SJCRH30 (cell line): ENCODE measurements at regions not wholly inside any gene's neighbourhood (a gene's known extent, or its start where the extent isn't known, plus 50 kb on each side); places are given as distances from the start of the nearest gene placed in this dataset.

Source experiments
- DNase-seq, 2 experiments: peaks; one replicate each; pipeline ENCODE4 v3.0.0-alpha.2; 2015 to 2020
- H3K27ac ChIP-seq: fragments of 250-450 bp; sonication (Bioruptor Pico); 2 replicates; pipeline ENCODE4 v1.5.1; 2020; ENCODE audit warnings: mild to moderate bottlenecking, moderate library complexity
- H3K27me3 ChIP-seq: fragments of 250-450 bp; sonication (Bioruptor Pico); 2 replicates; pipeline ENCODE4 v1.5.1; 2020; ENCODE audit warnings: mild to moderate bottlenecking, moderate library complexity
- H3K36me3 ChIP-seq: fragments of 250-450 bp; sonication (Bioruptor Pico); 2 replicates; pipeline ENCODE4 v1.5.1; 2020; ENCODE audit warnings: mild to moderate bottlenecking, moderate library complexity
- H3K4me1 ChIP-seq: fragments of 250-450 bp; sonication (Bioruptor Pico); 2 replicates; pipeline ENCODE4 v1.5.1; 2020; ENCODE audit warnings: mild to moderate bottlenecking, moderate library complexity
- H3K4me3 ChIP-seq: fragments of 250-450 bp; sonication (Bioruptor Pico); 2 replicates; pipeline ENCODE4 v1.5.1; 2020; ENCODE audit warnings: mild to moderate bottlenecking, moderate library complexity
- H3K9me3 ChIP-seq: fragments of 250-450 bp; sonication (Bioruptor Pico); replicated peaks from 2 replicates; pipeline ENCODE4 v1.5.1; 2020; ENCODE audit warnings: mild to moderate bottlenecking, moderate library complexity

- H3K27me3 ChIP-seq = no peaks in the 10 kb centered on the region
- 0 out of 2 replicates have a peak, but pooled peaks cover 2% of the 10 kb centered on the region for H3K36me3 ChIP-seq
- H3K9me3 ChIP-seq = 0 out of 2 replicates have a peak, but pooled peaks cover 5% of the 10 kb centered on the region
- no peaks in the 10 kb centered on the region for H3K4me1 ChIP-seq
- no peak overlapping the region for H3K27ac ChIP-seq
- no peak for DNase-seq
- no peak overlapping the region for H3K4me3 ChIP-seq
Observed at GRCh38 chr14:71331403-71331802, 424.1 kb downstream of the PCNX1 start.

- H3K36me3 ChIP-seq = 0 out of 2 replicates have a peak, but pooled peaks cover 2% of the 10 kb centered on the region
- H3K9me3 ChIP-seq = 0 out of 2 replicates have a peak, but pooled peaks cover 5% of the 10 kb centered on the region
- H3K4me3 ChIP-seq = no peak overlapping the region
- no peak overlapping the region for H3K27ac ChIP-seq
- H3K27me3 ChIP-seq = no peaks in the 10 kb centered on the region
- DNase-seq = no peak
- H3K4me1 ChIP-seq = no peaks in the 10 kb centered on the region
Observed at GRCh38 chr14:71332476-71332875, 425.2 kb downstream of the PCNX1 start.

- no peak for DNase-seq
- no peaks in the 10 kb centered on the region for H3K27me3 ChIP-seq
- H3K36me3 ChIP-seq = no peaks in the 10 kb centered on the region
- no peak overlapping the region for H3K4me3 ChIP-seq
- no peak overlapping the region for H3K27ac ChIP-seq
- H3K4me1 ChIP-seq = no peaks in the 10 kb centered on the region
- 0 out of 2 replicates have a peak, but pooled peaks cover 4% of the 10 kb centered on the region for H3K9me3 ChIP-seq
Observed at GRCh38 chr14:71333705-71334104, 426.4 kb downstream of the PCNX1 start.

- Histone ChIP-seq H3K27me3 (no peaks in the 10 kb centered on the region), H3K4me1 (no peaks in the 10 kb centered on the region), H3K36me3 (no peaks in the 10 kb centered on the region), H3K4me3 (no peak overlapping the region), H3K9me3 (no peaks in the 10 kb centered on the region), H3K27ac (no peak overlapping the region)
- no peak for DNase-seq
Observed at GRCh38 chr14:71336489-71337192, 429.4 kb downstream of the PCNX1 start.

- H3K36me3 ChIP-seq = no peaks in the 10 kb centered on the region
- no peak overlapping the region for H3K27ac ChIP-seq
- H3K9me3 ChIP-seq = no peaks in the 10 kb centered on the region
- no peak overlapping the region for H3K4me3 ChIP-seq
- H3K27me3 ChIP-seq = no peaks in the 10 kb centered on the region
- no peak for DNase-seq
- no peaks in the 10 kb centered on the region for H3K4me1 ChIP-seq
Observed at GRCh38 chr14:71338153-71338552, 430.9 kb downstream of the PCNX1 start.

- Histone ChIP-seq H3K27me3 (no peaks in the 10 kb centered on the region), H3K4me1 (no peaks in the 10 kb centered on the region), H3K4me3 (no peak overlapping the region), H3K36me3 (no peaks in the 10 kb centered on the region), H3K27ac (no peak overlapping the region), H3K9me3 (no peaks in the 10 kb centered on the region)
- no peak for DNase-seq
Observed at GRCh38 chr14:71339650-71340415, 432.6 kb downstream of the PCNX1 start.

GRCh38 chr14:71341156-71341555 lies 433.9 kb downstream of the PCNX1 start:
- no peak overlapping the region for H3K27ac ChIP-seq
- no peaks in the 10 kb centered on the region for H3K27me3 ChIP-seq
- H3K36me3 ChIP-seq = no peaks in the 10 kb centered on the region
- H3K9me3 ChIP-seq = no peaks in the 10 kb centered on the region
- H3K4me3 ChIP-seq = no peak overlapping the region
- no peak for DNase-seq
- no peaks in the 10 kb centered on the region for H3K4me1 ChIP-seq

GRCh38 chr14:71343724-71344123 lies 436.5 kb downstream of the PCNX1 start:
- Histone ChIP-seq H3K27ac (no peak overlapping the region), H3K9me3 (no peaks in the 10 kb centered on the region), H3K4me1 (no peaks in the 10 kb centered on the region)

GRCh38 chr14:71344506-71344905 lies 437.2 kb downstream of the PCNX1 start:
- no peaks in the 10 kb centered on the region for H3K4me1 ChIP-seq
- DNase-seq = no peak
- no peaks in the 10 kb centered on the region for H3K36me3 ChIP-seq
- no peaks in the 10 kb centered on the region for H3K9me3 ChIP-seq
- H3K4me3 ChIP-seq = no peak overlapping the region
- no peaks in the 10 kb centered on the region for H3K27me3 ChIP-seq
- H3K27ac ChIP-seq = no peak overlapping the region

More at GRCh38 chr14:71343724-71344123, 436.5 kb downstream of the PCNX1 start:
- no peak for DNase-seq
- Histone ChIP-seq H3K4me3 (no peak overlapping the region), H3K27me3 (no peaks in the 10 kb centered on the region), H3K36me3 (no peaks in the 10 kb centered on the region)

GRCh38 chr14:71346685-71347084 lies 439.4 kb downstream of the PCNX1 start:
- Histone ChIP-seq H3K4me3 (no peak overlapping the region), H3K9me3 (no peaks in the 10 kb centered on the region), H3K4me1 (no peaks in the 10 kb centered on the region), H3K27me3 (no peaks in the 10 kb centered on the region), H3K36me3 (no peaks in the 10 kb centered on the region), H3K27ac (no peak overlapping the region)
- no peak for DNase-seq

GRCh38 chr14:71348394-71348793 lies 441.1 kb downstream of the PCNX1 start:
- Histone ChIP-seq H3K27ac (no peak overlapping the region), H3K4me3 (no peak overlapping the region), H3K4me1 (no peaks in the 10 kb centered on the region), H3K27me3 (no peaks in the 10 kb centered on the region), H3K36me3 (no peaks in the 10 kb centered on the region), H3K9me3 (no peaks in the 10 kb centered on the region)
- no peak for DNase-seq

- no peaks in the 10 kb centered on the region for H3K27me3 ChIP-seq
- no peaks in the 10 kb centered on the region for H3K4me1 ChIP-seq
- H3K4me3 ChIP-seq = no peak overlapping the region
- no peak overlapping the region for H3K27ac ChIP-seq
- no peaks in the 10 kb centered on the region for H3K36me3 ChIP-seq
- no peak for DNase-seq
- H3K9me3 ChIP-seq = no peaks in the 10 kb centered on the region
Observed at GRCh38 chr14:71348817-71349216, 441.6 kb downstream of the PCNX1 start.

- no peak for DNase-seq
- H3K27me3 ChIP-seq = no peaks in the 10 kb centered on the region
- H3K4me3 ChIP-seq = no peak overlapping the region
- no peaks in the 10 kb centered on the region for H3K9me3 ChIP-seq
- H3K4me1 ChIP-seq = no peaks in the 10 kb centered on the region
- H3K27ac ChIP-seq = no peak overlapping the region
- no peaks in the 10 kb centered on the region for H3K36me3 ChIP-seq
Observed at GRCh38 chr14:71354142-71354541, 446.9 kb downstream of the PCNX1 start.

GRCh38 chr14:71354801-71355200 lies 447.5 kb downstream of the PCNX1 start:
- H3K9me3 ChIP-seq = no peaks in the 10 kb centered on the region
- H3K4me3 ChIP-seq = no peak overlapping the region
- DNase-seq = no peak
- H3K27me3 ChIP-seq = no peaks in the 10 kb centered on the region
- no peaks in the 10 kb centered on the region for H3K4me1 ChIP-seq
- H3K27ac ChIP-seq = no peak overlapping the region
- no peaks in the 10 kb centered on the region for H3K36me3 ChIP-seq

- H3K4me3 ChIP-seq = no peak overlapping the region
- DNase-seq = no peak
- H3K27me3 ChIP-seq = no peaks in the 10 kb centered on the region
- no peaks in the 10 kb centered on the region for H3K36me3 ChIP-seq
- H3K27ac ChIP-seq = no peak overlapping the region
- H3K9me3 ChIP-seq = no peaks in the 10 kb centered on the region
- H3K4me1 ChIP-seq = no peaks in the 10 kb centered on the region
Observed at GRCh38 chr14:71355324-71356201, 448.3 kb downstream of the PCNX1 start.
